ENCODE measurements at regions not wholly inside any gene's neighbourhood (a gene's known extent, or its start where the extent isn't known, plus 50 kb on each side); places are given as distances from the start of the nearest gene placed in this dataset.
A peak's percentile ranks its signal among the peaks of the same experiment; 100 is the strongest.

DNA sequence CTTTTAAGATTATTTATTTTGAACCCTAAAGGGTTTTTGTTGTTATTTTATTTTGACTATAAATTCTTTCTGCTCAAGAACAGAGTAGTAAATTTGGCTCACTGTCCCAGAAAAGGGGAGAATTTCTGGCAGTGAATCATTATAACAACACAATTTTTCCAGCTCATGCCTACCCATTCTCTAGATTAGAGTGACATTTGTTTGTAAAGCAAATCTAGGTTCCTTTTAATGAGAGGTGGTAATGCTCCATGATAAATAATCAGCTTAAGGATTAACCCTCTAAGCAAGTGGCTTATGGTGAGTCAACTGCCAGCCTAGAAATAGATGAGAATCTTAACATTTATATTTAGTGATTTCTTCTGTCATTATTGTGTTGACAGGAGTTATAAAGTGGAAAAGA, 409.2 kb downstream of the NFIB start:
- Histone ChIP-seq H3K4me3 (no peak overlapping the region), H3K27me3 (no peaks in the 10 kb centered on the region), H3K4me1 (no peaks in the 10 kb centered on the region), H3K36me3 (no peaks in the 10 kb centered on the region), H3K27ac (no peak overlapping the region), H3K9me3 (peaks cover 0 to 10% of the 10 kb centered on the region in 2 donors)
- TF ChIP-seq CTCF (IDR thresholded peaks at IDR 0.05) (no peak), POLR2A (IDR thresholded peaks at IDR 0.05) (no peak)
- no peak for DNase-seq (ENCODE audit: low spot score in 2 of 2)
- intact Hi-C loops (cut with DNase I; ENCODE audit: low total_unique reads) = no loop called here

DNA sequence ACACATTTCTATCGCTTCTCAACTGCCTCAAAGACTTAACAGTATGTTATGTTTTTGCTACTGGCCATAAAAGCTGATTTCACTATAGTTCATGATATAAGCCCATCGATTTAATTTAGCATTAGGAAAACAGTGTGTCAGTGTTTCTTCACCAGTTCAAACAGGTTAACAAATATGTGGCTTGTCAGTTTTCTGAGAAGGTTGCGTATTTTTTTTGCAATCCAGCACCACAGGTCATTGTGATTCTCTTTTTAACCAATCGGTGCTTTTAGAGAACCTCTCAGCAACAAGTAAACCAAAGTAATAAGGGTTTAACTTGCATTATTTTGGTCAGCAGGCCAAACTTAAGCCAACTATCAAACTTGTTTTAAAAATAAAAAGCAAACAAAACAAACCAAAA, 409.6 kb downstream of the NFIB start:
- DNase-seq (ENCODE audit: low spot score in 2 of 2) = no peak
- Histone ChIP-seq H3K36me3 (no peaks in the 10 kb centered on the region), H3K27ac (no peak overlapping the region), H3K27me3 (no peaks in the 10 kb centered on the region), H3K9me3 (peaks cover 0 to 10% of the 10 kb centered on the region in 2 donors), H3K4me3 (no peak overlapping the region), H3K4me1 (no peaks in the 10 kb centered on the region)
- intact Hi-C loops (cut with DNase I; ENCODE audit: low total_unique reads) = no loop called here
- TF ChIP-seq CTCF (IDR thresholded peaks at IDR 0.05) = no peak
- TF ChIP-seq POLR2AphosphoS5 (IDR thresholded peaks at IDR 0.05) = no peak
- no peak for TF ChIP-seq POLR2A (IDR thresholded peaks at IDR 0.05)

GRCh38 chr9:13902286-13903066, 411.5 kb downstream of the NFIB start:
- Histone ChIP-seq H3K27ac (no peak overlapping the region), H3K4me3 (no peak overlapping the region), H3K4me1 (no peaks in the 10 kb centered on the region), H3K36me3 (no peaks in the 10 kb centered on the region), H3K27me3 (no peaks in the 10 kb centered on the region), H3K9me3 (peaks cover 0 to 7% of the 10 kb centered on the region in 2 donors)
- no peak for DNase-seq (ENCODE audit: low spot score in 2 of 2)
- intact Hi-C loops (cut with DNase I; ENCODE audit: low total_unique reads) = no loop called here
- TF ChIP-seq POLR2A (IDR thresholded peaks at IDR 0.05) (no peak), POLR2AphosphoS5 (IDR thresholded peaks at IDR 0.05) (no peak), CTCF (IDR thresholded peaks at IDR 0.05) (no peak)

DNA sequence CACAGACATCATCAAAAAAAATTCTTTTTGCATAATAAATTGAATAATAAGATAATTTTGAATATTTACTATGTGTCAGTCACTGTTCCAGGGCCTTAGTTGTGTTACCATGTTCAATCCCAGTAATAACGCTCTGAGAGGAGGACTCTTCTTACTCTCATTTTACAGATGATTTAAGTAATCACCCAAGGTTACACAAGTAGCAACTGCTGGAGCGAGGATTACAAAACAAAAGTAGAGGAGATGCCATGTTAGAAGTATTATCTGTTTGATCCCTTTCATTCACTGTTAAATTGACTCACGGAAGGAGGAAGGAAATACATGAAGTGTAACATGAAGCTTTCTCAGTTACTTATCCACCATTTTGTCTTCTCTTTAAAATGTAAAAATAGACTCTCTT, 412.8 kb downstream of the NFIB start:
- H3K36me3 ChIP-seq = no peaks in the 10 kb centered on the region
- no peaks in the 10 kb centered on the region for H3K27me3 ChIP-seq
- no peaks in the 10 kb centered on the region for H3K4me1 ChIP-seq
- TF ChIP-seq POLR2A (IDR thresholded peaks at IDR 0.05) (no peak), CTCF (IDR thresholded peaks at IDR 0.05) (no peak), POLR2AphosphoS5 (IDR thresholded peaks at IDR 0.05) (no peak)
- peak overlapping the region; percentile 22 for H3K27ac ChIP-seq
- H3K9me3 ChIP-seq = no peaks in the 10 kb centered on the region
- no peak overlapping the region for H3K4me3 ChIP-seq
- DNase-seq (ENCODE audit: low spot score in 2 of 2) = no peak
- intact Hi-C loops (cut with DNase I; ENCODE audit: low total_unique reads) = no loop called here

DNA sequence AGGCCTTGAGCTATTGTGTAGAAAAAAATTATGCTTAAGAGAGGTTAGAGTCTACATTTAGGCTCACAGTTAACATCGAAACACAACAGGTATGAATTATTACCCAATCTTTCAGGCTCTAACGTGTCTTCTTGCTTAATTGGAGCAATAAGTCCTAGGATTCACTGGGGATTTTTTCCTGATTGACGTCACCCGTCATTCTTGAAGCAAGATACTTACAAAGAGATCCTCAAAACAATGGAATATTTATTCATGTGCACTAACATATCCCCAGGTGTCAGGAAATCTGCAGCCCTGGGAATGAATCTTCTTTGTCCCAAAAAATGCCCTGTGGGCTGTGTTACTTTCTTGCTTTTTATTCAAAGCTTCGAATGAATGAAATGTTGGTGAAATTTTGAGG, 413.5 kb downstream of the NFIB start:
- peak in 1 of 2 donors; percentile 68 for DNase-seq (ENCODE audit: low spot score in 2 of 2)
- Histone ChIP-seq H3K9me3 (no peaks in the 10 kb centered on the region), H3K4me1 (no peaks in the 10 kb centered on the region), H3K27me3 (no peaks in the 10 kb centered on the region), H3K4me3 (no peak overlapping the region), H3K36me3 (no peaks in the 10 kb centered on the region), H3K27ac (peak overlapping the region; percentile 81)
- intact Hi-C loops (cut with DNase I; ENCODE audit: low total_unique reads) = no loop called here
- TF ChIP-seq POLR2A (IDR thresholded peaks at IDR 0.05) (no peak), POLR2AphosphoS5 (IDR thresholded peaks at IDR 0.05) (peak in 1 of 3 donors; percentile 27)
